HG02852 (cell line): ENCODE measurements at regions not wholly inside any gene's neighbourhood (a gene's known extent, or its start where the extent isn't known, plus 50 kb on each side); places are given as distances from the start of the nearest gene placed in this dataset.

Experiments used
- ATAC-seq: cut with Tn5 transposase; IDR thresholded peaks from one replicate; pipeline ENCODE4 v1.9.1; 2021; ENCODE audit warnings: mild to moderate bottlenecking, moderate library complexity; ENCODE audit not compliant: unreplicated experiment

- ATAC-seq = no peak
Measured at GRCh38 chr7:21028186-21028585, 241.5 kb upstream of the SP8 start.

GRCh38 chr7:21028599-21028998 lies 241.9 kb upstream of the SP8 start:
- no peak for ATAC-seq

- ATAC-seq = no peak
Measured at GRCh38 chr7:21029006-21029405, 242.3 kb upstream of the SP8 start.

- no peak for ATAC-seq
Measured at GRCh38 chr7:21030237-21030871, 243.7 kb upstream of the SP8 start.

- no peak for ATAC-seq
Measured at GRCh38 chr7:21041252-21041651, 254.6 kb upstream of the SP8 start.

- ATAC-seq = no peak
Measured at GRCh38 chr7:21041666-21042065, 255.0 kb upstream of the SP8 start.

GRCh38 chr7:21044384-21044783 lies 257.7 kb upstream of the SP8 start:
- no peak for ATAC-seq

- no peak for ATAC-seq
Measured at GRCh38 chr7:21044913-21045568, 258.4 kb upstream of the SP8 start.

- ATAC-seq = no peak
Measured at GRCh38 chr7:21051865-21052264, 265.2 kb upstream of the SP8 start.

GRCh38 chr7:21054427-21055112 lies 267.9 kb upstream of the SP8 start:
- no peak for ATAC-seq

GRCh38 chr7:21059069-21059468 lies 272.4 kb upstream of the SP8 start:
- ATAC-seq = no peak

- ATAC-seq = no peak
Measured at GRCh38 chr7:21063106-21063505, 276.4 kb upstream of the SP8 start.

GRCh38 chr7:21064698-21065648 lies 278.3 kb upstream of the SP8 start:
- no peak for ATAC-seq

- no peak for ATAC-seq
Measured at GRCh38 chr7:21066221-21066620, 279.5 kb upstream of the SP8 start.

- ATAC-seq = no peak
Measured at GRCh38 chr7:21067216-21067615, 280.5 kb upstream of the SP8 start.

GRCh38 chr7:21070571-21071090 lies 283.9 kb upstream of the SP8 start:
- ATAC-seq = no peak

- no peak for ATAC-seq
Measured at GRCh38 chr7:21071561-21072501, 285.1 kb upstream of the SP8 start.

- ATAC-seq = no peak
Measured at GRCh38 chr7:21076054-21076453, 289.4 kb upstream of the SP8 start.

GRCh38 chr7:21076574-21076973 lies 289.9 kb upstream of the SP8 start:
- no peak for ATAC-seq

- ATAC-seq = no peak
Measured at GRCh38 chr7:21077602-21078001, 290.9 kb upstream of the SP8 start.
